ENCODE measurements at regions not wholly inside any gene's neighbourhood (a gene's known extent, or its start where the extent isn't known, plus 50 kb on each side); places are given as distances from the start of the nearest gene placed in this dataset.
A peak's percentile ranks its signal among the peaks of the same experiment; 100 is the strongest.

DNA sequence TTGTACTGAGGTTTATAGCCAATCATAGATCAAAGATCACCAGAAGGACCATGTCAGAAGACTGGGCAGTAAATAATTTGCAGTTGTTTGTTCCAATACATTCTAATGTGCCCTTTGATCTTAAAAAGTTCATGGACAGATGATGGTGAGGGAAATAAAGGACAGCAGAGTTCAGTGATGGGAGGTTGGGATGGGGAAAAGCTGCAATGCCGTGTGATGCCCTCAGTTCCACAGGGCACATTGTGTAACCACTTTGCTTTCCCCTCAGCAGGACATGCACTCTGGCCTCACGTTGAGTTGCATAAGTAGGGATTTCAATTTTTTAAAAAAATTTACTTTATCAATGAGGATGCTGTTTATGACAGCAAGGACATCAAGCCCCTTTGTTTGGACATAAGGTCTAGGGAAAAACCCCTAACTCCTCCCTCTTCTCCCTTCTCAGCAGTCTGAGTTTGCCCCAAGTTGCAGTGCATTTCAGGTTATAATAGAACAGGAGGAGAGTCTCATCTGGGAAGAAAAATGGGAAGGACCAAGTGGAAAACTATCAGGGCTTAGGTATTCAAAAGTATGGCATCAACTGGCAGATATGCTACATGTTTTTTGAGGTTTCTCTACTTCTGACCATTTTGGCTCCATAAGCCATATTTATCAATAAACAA lies 83.1 kb upstream of the TMED7 start:
- ATAC-seq (no peak), DNase-seq (ENCODE audit: low spot score) (no peak)
- no peak overlapping the region for H3K4me3 ChIP-seq
- H2AFZ ChIP-seq, result peak overlapping the region; percentile 83; the same call in 1 of the 2 replicates
- H3K79me2 ChIP-seq (replicated peaks; ENCODE audit: insufficient read depth), result no peaks in the 10 kb centered on the region
- Mint-ChIP-seq H3K9me3 (peaks cover 25% of the 10 kb centered on the region), H3K4me1 (no peaks in the 10 kb centered on the region), H3K36me3 (ENCODE audit: low read depth) (no peaks in the 10 kb centered on the region; the same call in 2 of the 3 replicates), H3K27ac (no peak overlapping the region), H3K4me3 (no peak overlapping the region), H3K27me3 (ENCODE audit: insufficient read depth, low read depth, poor library complexity) (peaks cover 1% of the 10 kb centered on the region)
- peaks cover 15% of the 10 kb centered on the region; the same call in 1 of the 2 replicates for H3K9me2 ChIP-seq (ENCODE audit: insufficient read depth)
- no peaks in the 10 kb centered on the region for H3K36me3 ChIP-seq (ENCODE audit: insufficient read depth)
- no peaks in the 10 kb centered on the region for H4K20me1 ChIP-seq (replicated peaks; ENCODE audit: insufficient read depth)
- H3K27me3 ChIP-seq (ENCODE audit: insufficient read depth), result no peaks in the 10 kb centered on the region
- no peak overlapping the region for H3K4me2 ChIP-seq
- TF ChIP-seq, protein P1, sequence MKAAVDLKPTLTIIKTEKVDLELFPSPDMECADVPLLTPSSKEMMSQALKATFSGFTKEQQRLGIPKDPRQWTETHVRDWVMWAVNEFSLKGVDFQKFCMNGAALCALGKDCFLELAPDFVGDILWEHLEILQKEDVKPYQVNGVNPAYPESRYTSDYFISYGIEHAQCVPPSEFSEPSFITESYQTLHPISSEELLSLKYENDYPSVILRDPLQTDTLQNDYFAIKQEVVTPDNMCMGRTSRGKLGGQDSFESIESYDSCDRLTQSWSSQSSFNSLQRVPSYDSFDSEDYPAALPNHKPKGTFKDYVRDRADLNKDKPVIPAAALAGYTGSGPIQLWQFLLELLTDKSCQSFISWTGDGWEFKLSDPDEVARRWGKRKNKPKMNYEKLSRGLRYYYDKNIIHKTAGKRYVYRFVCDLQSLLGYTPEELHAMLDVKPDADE (IDR thresholded peaks at IDR 0.05), result no peak
- TF ChIP-seq CREB1 (CRISPR knock-in tag; IDR thresholded peaks at IDR 0.05; ENCODE audit: low read depth) (no peak), ZNF114 (CRISPR knock-in tag; IDR thresholded peaks at IDR 0.05) (no peak), EZH2phosphoT487 (IDR thresholded peaks at IDR 0.05; ENCODE audit: unreplicated experiment) (no peak)
- no peak overlapping the region for H3K27ac ChIP-seq (ENCODE audit: low read depth)
- no peaks in the 10 kb centered on the region for H3K4me1 ChIP-seq (ENCODE audit: insufficient read depth)
- no peaks in the 10 kb centered on the region for H3F3A ChIP-seq (replicated peaks; ENCODE audit: low read depth)

GRCh38 chr5:115703514-115703913 lies 77.7 kb upstream of the TMED7 start:
- Histone ChIP-seq H3K27me3 (ENCODE audit: insufficient read depth) (no peaks in the 10 kb centered on the region), H2AFZ (no peak overlapping the region), H4K20me1 (replicated peaks; ENCODE audit: insufficient read depth) (no peaks in the 10 kb centered on the region), H3K4me3 (no peak overlapping the region), H3K79me2 (replicated peaks; ENCODE audit: insufficient read depth) (no peaks in the 10 kb centered on the region), H3K4me2 (no peak overlapping the region), H3K27ac (ENCODE audit: low read depth) (no peak overlapping the region), H3K9me2 (ENCODE audit: insufficient read depth) (no peaks in the 10 kb centered on the region), H3K36me3 (ENCODE audit: insufficient read depth) (no peaks in the 10 kb centered on the region), H3K4me1 (ENCODE audit: insufficient read depth) (no peaks in the 10 kb centered on the region), H3F3A (replicated peaks; ENCODE audit: low read depth) (no peaks in the 10 kb centered on the region)
- ATAC-seq (no peak), DNase-seq (ENCODE audit: low spot score) (no peak)
- Mint-ChIP-seq H3K27me3 (ENCODE audit: insufficient read depth, low read depth, poor library complexity) (peaks cover 4% of the 10 kb centered on the region), H3K4me1 (peaks cover 2% of the 10 kb centered on the region; the same call in 2 of the 3 replicates), H3K36me3 (ENCODE audit: low read depth) (no peaks in the 10 kb centered on the region), H3K4me3 (no peak overlapping the region), H3K9me3 (0 out of 3 replicates have a peak, but pooled peaks cover 3% of the 10 kb centered on the region), H3K27ac (no peak overlapping the region)
- TF ChIP-seq EZH2 (IDR thresholded peaks at IDR 0.05; ENCODE audit: low read depth, unreplicated experiment) (no peak), NANOG (IDR thresholded peaks at IDR 0.05; ENCODE audit: borderline replicate concordance) (no peak), STAT1 (IDR thresholded peaks at IDR 0.05; ENCODE audit: unreplicated experiment) (no peak), POLR2AphosphoS5 (IDR thresholded peaks at IDR 0.05; ENCODE audit: low read depth) (no peak), JUNB (IDR thresholded peaks at IDR 0.05; ENCODE audit: unreplicated experiment) (no peak), CREB1 (CRISPR knock-in tag; IDR thresholded peaks at IDR 0.05; ENCODE audit: low read depth) (no peak), ZNF114 (CRISPR knock-in tag; IDR thresholded peaks at IDR 0.05) (no peak), ZNF331 (CRISPR knock-in tag; IDR thresholded peaks at IDR 0.05; ENCODE audit: low read depth) (no peak)
- TF ChIP-seq, protein P1 (IDR thresholded peaks at IDR 0.05), result no peak
